ENCODE measurements at regions not wholly inside any gene's neighbourhood (a gene's known extent, or its start where the extent isn't known, plus 50 kb on each side); places are given as distances from the start of the nearest gene placed in this dataset.

DNA sequence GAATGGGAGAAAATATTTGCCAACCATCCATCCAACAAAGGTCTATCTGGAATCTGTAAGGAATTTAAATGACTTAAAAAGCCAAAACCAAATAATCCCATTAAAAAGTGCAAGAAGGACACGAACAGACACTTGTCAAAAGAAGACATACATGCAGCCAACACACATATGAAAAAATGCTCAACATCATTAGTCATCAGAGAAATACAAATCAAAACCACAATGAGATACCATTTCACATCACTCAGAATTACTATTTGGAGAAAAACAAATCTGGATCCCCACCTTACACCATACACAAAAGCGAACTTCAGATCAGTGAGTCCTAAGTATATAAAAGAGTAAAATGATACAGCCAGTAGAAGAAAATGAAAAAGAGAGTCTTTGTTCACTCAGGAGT lies 58.6 kb upstream of the MNS1 start:
- TF ChIP-seq, protein P1, sequence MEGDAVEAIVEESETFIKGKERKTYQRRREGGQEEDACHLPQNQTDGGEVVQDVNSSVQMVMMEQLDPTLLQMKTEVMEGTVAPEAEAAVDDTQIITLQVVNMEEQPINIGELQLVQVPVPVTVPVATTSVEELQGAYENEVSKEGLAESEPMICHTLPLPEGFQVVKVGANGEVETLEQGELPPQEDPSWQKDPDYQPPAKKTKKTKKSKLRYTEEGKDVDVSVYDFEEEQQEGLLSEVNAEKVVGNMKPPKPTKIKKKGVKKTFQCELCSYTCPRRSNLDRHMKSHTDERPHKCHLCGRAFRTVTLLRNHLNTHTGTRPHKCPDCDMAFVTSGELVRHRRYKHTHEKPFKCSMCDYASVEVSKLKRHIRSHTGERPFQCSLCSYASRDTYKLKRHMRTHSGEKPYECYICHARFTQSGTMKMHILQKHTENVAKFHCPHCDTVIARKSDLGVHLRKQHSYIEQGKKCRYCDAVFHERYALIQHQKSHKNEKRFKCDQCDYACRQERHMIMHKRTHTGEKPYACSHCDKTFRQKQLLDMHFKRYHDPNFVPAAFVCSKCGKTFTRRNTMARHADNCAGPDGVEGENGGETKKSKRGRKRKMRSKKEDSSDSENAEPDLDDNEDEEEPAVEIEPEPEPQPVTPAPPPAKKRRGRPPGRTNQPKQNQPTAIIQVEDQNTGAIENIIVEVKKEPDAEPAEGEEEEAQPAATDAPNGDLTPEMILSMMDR (conservative IDR thresholded peaks at IDR 0.05; ENCODE audit: low read depth, low read length), result no peak
- TF ChIP-seq EZH2 (IDR thresholded peaks at IDR 0.05; ENCODE audit: low read length, unreplicated experiment) (no peak), EZH2phosphoT487 (IDR thresholded peaks at IDR 0.05; ENCODE audit: borderline replicate concordance, low read length) (no peak)

All from PC-3 (cell line).